ENCODE measurements at regions not wholly inside any gene's neighbourhood (a gene's known extent, or its start where the extent isn't known, plus 50 kb on each side); places are given as distances from the start of the nearest gene placed in this dataset.

GRCh38 chr3:43162230-43163084 is 56.6 kb upstream of the POMGNT2 start:
- DNase-seq (ENCODE audit: low spot score in 2 of 2) = peak in 1 of 2 experiments; percentile 25
- Histone ChIP-seq H3K9me3 (no peaks in the 10 kb centered on the region), H3K27me3 (ENCODE audit: low read depth) (no peaks in the 10 kb centered on the region), H3K4me3 (no peak overlapping the region), H3K36me3 (replicated peaks) (no peaks in the 10 kb centered on the region), H3K4me1 (no peaks in the 10 kb centered on the region)
- in situ Hi-C loops (cut with MboI; ENCODE audit: low sequenced_read_pairs) = no loop called here

- no peaks in the 10 kb centered on the region for H3K9me3 ChIP-seq
- H3K4me3 ChIP-seq = no peak overlapping the region
- DNase-seq (ENCODE audit: low spot score in 2 of 2) = no peak
- in situ Hi-C loops (cut with MboI; ENCODE audit: low sequenced_read_pairs) = no loop called here
- H3K27me3 ChIP-seq (ENCODE audit: low read depth) = no peaks in the 10 kb centered on the region
- H3K36me3 ChIP-seq (replicated peaks) = no peaks in the 10 kb centered on the region
- no peaks in the 10 kb centered on the region for H3K4me1 ChIP-seq
These were observed 55.9 kb upstream of the POMGNT2 start for GRCh38 chr3:43161684-43162229.

DNA sequence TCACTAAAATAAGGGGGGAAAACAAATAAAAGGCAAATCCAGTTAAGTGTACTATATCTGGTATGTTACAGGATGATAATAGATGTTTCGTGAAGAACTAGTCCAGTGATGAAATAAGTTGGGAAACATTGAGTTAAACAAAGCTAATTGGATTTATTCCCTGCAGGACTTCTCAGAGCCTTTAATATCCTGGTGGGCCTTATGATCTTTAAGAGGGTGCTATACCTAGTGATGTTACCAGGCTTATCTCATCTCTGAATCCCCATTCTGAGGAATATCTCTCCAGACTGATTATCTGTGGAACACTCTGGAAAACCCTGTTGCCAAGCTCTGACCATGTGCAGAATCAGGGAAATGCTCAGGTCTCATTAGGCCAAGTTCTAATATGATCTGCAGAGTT is 54.8 kb upstream of the POMGNT2 start:
- no peak overlapping the region for H3K4me3 ChIP-seq
- in situ Hi-C loops (cut with MboI; ENCODE audit: low sequenced_read_pairs) = no loop called here

DNA sequence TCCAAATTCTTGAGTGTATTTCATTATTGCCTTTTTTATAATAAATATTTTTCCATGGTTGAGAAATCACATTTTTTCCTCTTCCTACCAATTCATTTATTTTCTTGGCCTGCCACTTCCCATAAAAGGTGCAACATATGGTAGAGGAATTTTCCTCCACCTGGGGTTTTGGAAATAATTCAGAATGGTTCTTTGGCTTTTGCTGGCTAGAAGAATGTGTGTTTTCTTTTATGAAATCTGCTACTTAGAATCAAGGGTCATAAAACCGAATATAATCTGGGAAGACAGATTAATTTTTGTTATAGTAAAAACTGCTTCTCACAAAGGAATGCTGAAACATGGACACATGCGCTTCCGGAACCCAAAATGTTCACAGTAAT is 54.0 kb upstream of the POMGNT2 start:
- no peak for DNase-seq (ENCODE audit: low spot score in 2 of 2)
- H3K4me1 ChIP-seq = no peaks in the 10 kb centered on the region
- H3K4me3 ChIP-seq = no peak overlapping the region
- in situ Hi-C loops (cut with MboI; ENCODE audit: low sequenced_read_pairs) = no loop called here
- no peaks in the 10 kb centered on the region for H3K36me3 ChIP-seq (replicated peaks)
- H3K9me3 ChIP-seq = no peaks in the 10 kb centered on the region
- no peaks in the 10 kb centered on the region for H3K27me3 ChIP-seq (ENCODE audit: low read depth)

More for the DNA sequence above, 54.8 kb upstream of the POMGNT2 start:
- no peaks in the 10 kb centered on the region for H3K9me3 ChIP-seq
- no peak for DNase-seq (ENCODE audit: low spot score in 2 of 2)
- no peaks in the 10 kb centered on the region for H3K27me3 ChIP-seq (ENCODE audit: low read depth)
- H3K4me1 ChIP-seq = no peaks in the 10 kb centered on the region
- no peaks in the 10 kb centered on the region for H3K36me3 ChIP-seq (replicated peaks)

GRCh38 chr3:43159131-43159875 is 53.4 kb upstream of the POMGNT2 start:
- no peak overlapping the region for H3K4me3 ChIP-seq
- H3K9me3 ChIP-seq = no peaks in the 10 kb centered on the region
- DNase-seq (ENCODE audit: low spot score in 2 of 2) = no peak
- H3K27me3 ChIP-seq (ENCODE audit: low read depth) = no peaks in the 10 kb centered on the region
- no peaks in the 10 kb centered on the region for H3K4me1 ChIP-seq
- no peaks in the 10 kb centered on the region for H3K36me3 ChIP-seq (replicated peaks)
- in situ Hi-C loops (cut with MboI; ENCODE audit: low sequenced_read_pairs) = no loop called here

DNA sequence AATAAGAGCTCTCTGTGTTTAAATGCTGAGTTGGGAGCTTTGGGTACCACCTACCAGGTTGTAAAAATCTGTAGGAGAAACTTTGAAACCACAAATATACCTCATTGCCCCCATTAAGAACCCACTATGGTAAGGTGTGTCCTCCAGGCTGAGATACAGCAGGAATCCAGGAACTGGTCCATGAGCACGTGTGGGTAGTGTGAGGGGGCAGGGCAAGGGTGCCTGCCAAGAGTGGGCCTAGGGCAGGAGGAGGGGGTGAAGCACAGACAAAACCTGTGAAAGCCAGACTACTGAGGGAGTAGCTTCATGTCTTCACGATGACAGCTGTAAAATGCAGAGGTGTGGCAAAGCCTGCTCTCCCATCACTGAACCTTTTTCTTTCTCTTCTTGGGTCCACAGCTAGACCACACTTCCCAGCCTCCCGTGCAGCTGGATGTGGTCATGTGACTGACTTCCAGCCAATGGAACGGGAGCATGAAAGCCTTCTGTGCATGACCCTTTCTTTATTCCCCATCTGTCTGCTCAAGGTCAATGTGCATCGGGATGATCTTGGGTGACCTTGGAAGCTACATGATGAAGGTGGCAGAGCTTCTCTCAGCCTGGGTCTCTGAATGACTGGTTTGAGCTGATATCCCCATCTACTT is 51.1 kb upstream of the POMGNT2 start:
- DNase-seq (ENCODE audit: low spot score in 2 of 2) = no peak
- in situ Hi-C loops (cut with MboI; ENCODE audit: low sequenced_read_pairs) = no loop called here
- Histone ChIP-seq H3K27me3 (ENCODE audit: low read depth) (no peaks in the 10 kb centered on the region; the same call in 1 of the 2 replicates), H3K4me3 (no peak overlapping the region), H3K4me1 (no peaks in the 10 kb centered on the region), H3K36me3 (replicated peaks) (no peaks in the 10 kb centered on the region), H3K9me3 (no peaks in the 10 kb centered on the region)

DNA sequence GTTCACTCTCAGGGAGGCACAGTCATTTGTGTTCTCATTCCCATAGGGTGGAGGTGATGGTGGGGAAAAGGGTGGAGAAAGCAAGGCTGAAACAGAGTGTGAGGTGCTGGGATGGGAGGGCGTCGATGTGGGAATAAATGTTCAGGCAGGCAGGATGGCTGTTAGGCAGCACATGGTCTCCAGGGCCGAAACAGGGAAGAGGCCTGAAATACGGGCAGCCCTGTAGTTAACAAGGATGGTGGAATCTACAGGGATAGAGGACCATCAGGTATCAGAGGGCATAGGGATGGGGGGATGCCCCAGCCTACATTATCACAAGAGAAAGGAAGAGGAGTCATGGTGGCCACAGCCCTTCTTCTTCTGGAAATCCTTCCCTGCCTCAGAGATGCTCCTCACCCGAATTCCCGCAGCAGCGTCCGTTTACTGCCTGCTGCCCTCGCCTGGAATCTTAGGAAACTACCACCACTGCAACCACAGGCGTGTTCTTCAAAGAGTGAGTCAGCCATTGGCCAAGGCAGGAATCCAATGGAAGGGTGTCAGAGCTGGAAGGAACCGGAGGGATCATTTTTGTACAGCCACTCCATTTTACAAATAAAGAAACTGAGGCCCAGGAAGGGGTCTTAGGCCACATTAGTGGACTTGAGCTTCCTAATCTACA is 49.7 kb upstream of the POMGNT2 start:
- H3K36me3 ChIP-seq (replicated peaks) = no peaks in the 10 kb centered on the region
- no peaks in the 10 kb centered on the region for H3K9me3 ChIP-seq
- in situ Hi-C loops (cut with MboI; ENCODE audit: low sequenced_read_pairs) = no loop called here
- H3K4me1 ChIP-seq = no peaks in the 10 kb centered on the region
- H3K27me3 ChIP-seq (ENCODE audit: low read depth) = no peaks in the 10 kb centered on the region; the same call in 1 of the 2 replicates
- H3K4me3 ChIP-seq = no peak overlapping the region
- peak; percentile 10 to 64 for DNase-seq (ENCODE audit: low spot score in 2 of 2)

Data from HAP-1 (cell line).